DND-41 (cell line): ENCODE measurements at regions not wholly inside any gene's neighbourhood (a gene's known extent, or its start where the extent isn't known, plus 50 kb on each side); places are given as distances from the start of the nearest gene placed in this dataset.

Experiments used
- CTCF ChIP-seq: IDR thresholded peaks from 2 replicates; pipeline ENCODE4 v1.5.1; 2012; ENCODE audit warnings: borderline replicate concordance, low read length, moderate library complexity, mild to moderate bottlenecking; ENCODE audit not compliant: poor library complexity, severe bottlenecking; ENCODE audit errors: extremely low read depth
- EZH2 ChIP-seq: IDR thresholded peaks from 3 replicates; pipeline ENCODE4 v1.6.1; 2012; ENCODE audit warnings: borderline replicate concordance, low read depth, mild to moderate bottlenecking, moderate library complexity, low read length, inconsistent platforms; ENCODE audit not compliant: severe bottlenecking

- TF ChIP-seq CTCF (no peak), EZH2 (no peak)
These were observed 274.7 kb downstream of the USP25 start for GRCh38 chr21:16004523-16004922.
